Breast epithelium (tissue), 3 donors: ENCODE measurements at regions not wholly inside any gene's neighbourhood (a gene's known extent, or its start where the extent isn't known, plus 50 kb on each side); places are given as distances from the start of the nearest gene placed in this dataset.

Experiments
- CTCF ChIP-seq, 3 donors: fragments of 450-650 bp; IDR thresholded peaks; one replicate each; pipeline ENCODE4 v1.5.1; 2016 to 2017; ENCODE audit warnings: antibody characterized with exemption in 3 of 3, mild to moderate bottlenecking in 3 of 3, moderate library complexity in 3 of 3
- POLR2AphosphoS5 ChIP-seq, 3 donors: sonication (generic); formaldehyde crosslinking; IDR thresholded peaks; one replicate each; pipeline ENCODE4 v1.6.1; 2017; ENCODE audit warnings: antibody characterized with exemption in 3 of 3

DNA sequence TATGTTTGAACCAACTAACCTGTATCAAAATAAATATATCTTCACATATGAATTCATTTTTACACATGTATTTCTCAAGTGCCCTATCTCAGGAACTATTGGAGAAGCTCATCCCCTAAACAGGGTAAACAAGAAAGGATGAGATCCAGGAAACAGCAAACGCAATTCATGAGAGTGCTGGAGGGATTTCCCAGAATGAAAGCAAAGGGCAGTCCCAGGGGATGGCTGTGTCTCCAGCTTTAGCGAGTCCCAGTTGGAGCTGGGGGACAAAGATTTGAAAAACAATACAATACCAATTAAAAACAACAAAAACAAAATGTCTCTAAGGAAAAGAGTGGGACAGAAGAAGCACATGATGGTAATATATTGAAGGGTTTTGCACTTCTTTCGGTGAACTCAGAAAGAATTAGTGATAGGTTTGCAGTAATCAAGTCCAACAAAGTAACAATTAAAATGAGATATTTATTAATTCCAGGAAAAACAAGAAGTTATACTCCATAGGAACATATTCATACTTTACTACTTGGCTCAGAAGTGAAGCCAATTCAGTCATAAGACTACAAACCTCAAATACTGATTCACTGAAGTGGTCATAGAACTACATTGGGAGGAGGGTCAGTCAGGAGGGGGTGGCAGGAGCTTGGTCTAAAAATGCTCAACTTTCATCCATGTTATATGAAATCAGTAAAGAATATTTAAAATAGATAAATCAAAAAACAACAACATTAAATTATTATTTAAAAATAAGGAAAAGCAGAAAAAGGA, 73.1 kb upstream of the PDE1A start:
- no peak for TF ChIP-seq CTCF (IDR thresholded peaks at IDR 0.05)
- no peak for TF ChIP-seq POLR2AphosphoS5 (IDR thresholded peaks at IDR 0.05)
